ENCODE measurements at regions not wholly inside any gene's neighbourhood (a gene's known extent, or its start where the extent isn't known, plus 50 kb on each side); places are given as distances from the start of the nearest gene placed in this dataset.

DNA sequence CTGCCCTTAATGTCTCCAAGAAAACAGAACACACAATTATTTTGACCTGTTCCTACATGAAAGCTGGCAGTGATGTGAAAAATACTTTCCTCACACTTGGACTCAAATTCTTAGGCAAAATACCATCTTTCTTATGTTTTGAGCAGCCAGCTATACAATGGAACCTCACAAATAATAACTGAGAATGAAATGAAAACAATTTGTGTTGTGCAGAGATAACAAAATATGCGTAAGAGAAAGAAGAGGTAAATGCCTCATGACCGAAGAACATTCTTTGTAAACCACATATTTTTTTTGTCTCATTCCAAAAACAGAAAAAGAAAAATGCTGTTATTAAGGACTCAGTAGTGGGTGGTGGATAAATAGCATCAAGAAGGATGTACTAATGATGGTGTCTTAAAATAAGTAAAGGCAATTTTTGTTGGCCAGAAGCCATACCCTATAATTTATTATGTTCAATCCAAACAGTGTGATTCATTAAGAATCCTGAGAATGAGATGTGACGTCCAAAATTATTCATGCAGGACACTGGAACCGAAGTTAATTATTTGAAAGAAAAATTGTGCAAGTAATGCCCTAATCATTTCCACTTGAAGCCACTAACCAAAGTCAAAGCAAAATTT is 193.0 kb upstream of the NETO1 start:
- H3K27ac Mint-ChIP-seq (ENCODE audit: unreplicated experiment): no peak overlapping the region
- H3K4me3 Mint-ChIP-seq (ENCODE audit: unreplicated experiment): no peak overlapping the region
- peaks cover 4% of the 10 kb centered on the region for H3K9me3 Mint-ChIP-seq (ENCODE audit: low read depth)
- no peak for DNase-seq (ENCODE audit: low spot score)
- TF ChIP-seq, protein P1, sequence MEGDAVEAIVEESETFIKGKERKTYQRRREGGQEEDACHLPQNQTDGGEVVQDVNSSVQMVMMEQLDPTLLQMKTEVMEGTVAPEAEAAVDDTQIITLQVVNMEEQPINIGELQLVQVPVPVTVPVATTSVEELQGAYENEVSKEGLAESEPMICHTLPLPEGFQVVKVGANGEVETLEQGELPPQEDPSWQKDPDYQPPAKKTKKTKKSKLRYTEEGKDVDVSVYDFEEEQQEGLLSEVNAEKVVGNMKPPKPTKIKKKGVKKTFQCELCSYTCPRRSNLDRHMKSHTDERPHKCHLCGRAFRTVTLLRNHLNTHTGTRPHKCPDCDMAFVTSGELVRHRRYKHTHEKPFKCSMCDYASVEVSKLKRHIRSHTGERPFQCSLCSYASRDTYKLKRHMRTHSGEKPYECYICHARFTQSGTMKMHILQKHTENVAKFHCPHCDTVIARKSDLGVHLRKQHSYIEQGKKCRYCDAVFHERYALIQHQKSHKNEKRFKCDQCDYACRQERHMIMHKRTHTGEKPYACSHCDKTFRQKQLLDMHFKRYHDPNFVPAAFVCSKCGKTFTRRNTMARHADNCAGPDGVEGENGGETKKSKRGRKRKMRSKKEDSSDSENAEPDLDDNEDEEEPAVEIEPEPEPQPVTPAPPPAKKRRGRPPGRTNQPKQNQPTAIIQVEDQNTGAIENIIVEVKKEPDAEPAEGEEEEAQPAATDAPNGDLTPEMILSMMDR (IDR thresholded peaks at IDR 0.05): no peak
- no peaks in the 10 kb centered on the region for H3K36me3 Mint-ChIP-seq (ENCODE audit: low read depth)
- H3K27me3 Mint-ChIP-seq (ENCODE audit: low read depth): no peaks in the 10 kb centered on the region
- H3K4me1 Mint-ChIP-seq (ENCODE audit: low read depth): no peaks in the 10 kb centered on the region

DNA sequence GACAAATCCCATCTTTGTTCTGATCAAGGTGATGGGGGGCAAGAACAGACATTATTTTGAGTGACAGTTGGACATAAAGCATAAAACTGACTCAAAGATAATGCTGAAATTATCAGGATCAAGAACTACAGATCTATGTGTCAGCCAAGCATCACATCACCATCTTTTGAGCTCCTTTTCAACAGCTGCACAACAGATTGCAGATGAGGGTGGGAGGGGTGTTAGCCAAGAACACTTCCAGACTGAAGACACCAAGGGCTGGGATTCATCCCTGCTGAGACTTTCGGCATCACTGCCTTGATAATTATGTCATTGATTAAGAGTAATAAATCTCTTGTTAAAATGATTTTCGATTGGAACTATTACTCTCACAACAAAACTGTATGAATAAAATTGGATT is 191.5 kb upstream of the NETO1 start:
- DNase-seq (ENCODE audit: low spot score): no peak
- TF ChIP-seq, protein P1 (IDR thresholded peaks at IDR 0.05): no peak
- Mint-ChIP-seq H3K36me3 (ENCODE audit: low read depth) (no peaks in the 10 kb centered on the region), H3K27ac (ENCODE audit: unreplicated experiment) (no peak overlapping the region), H3K4me1 (ENCODE audit: low read depth) (no peaks in the 10 kb centered on the region), H3K9me3 (ENCODE audit: low read depth) (peaks cover 5% of the 10 kb centered on the region), H3K27me3 (ENCODE audit: low read depth) (no peaks in the 10 kb centered on the region), H3K4me3 (ENCODE audit: unreplicated experiment) (no peak overlapping the region)

DNA sequence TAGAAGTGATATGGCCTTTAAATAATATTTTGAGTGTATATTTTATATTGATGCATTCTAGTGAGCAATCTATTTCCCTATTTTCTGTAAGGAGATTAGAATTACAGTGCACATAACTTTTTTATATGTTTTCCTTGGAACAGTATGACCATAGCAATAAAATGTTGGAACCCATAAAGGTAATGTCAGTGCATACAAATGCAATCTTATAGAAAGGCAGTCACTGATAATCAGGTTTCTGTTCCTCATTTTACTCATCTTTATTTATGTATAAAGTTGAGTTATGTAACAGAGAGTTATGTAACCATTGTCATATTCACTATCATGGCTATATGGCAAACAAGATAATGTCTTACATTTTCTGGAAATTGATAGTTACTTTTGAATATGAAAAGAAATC is 179.9 kb upstream of the NETO1 start:
- H3K27ac Mint-ChIP-seq (ENCODE audit: unreplicated experiment): no peak overlapping the region
- TF ChIP-seq, protein P1 (IDR thresholded peaks at IDR 0.05): no peak
- no peaks in the 10 kb centered on the region for H3K36me3 Mint-ChIP-seq (ENCODE audit: low read depth)
- peaks cover 19% of the 10 kb centered on the region for H3K9me3 Mint-ChIP-seq (ENCODE audit: low read depth)
- no peak overlapping the region for H3K4me3 Mint-ChIP-seq (ENCODE audit: unreplicated experiment)
- H3K27me3 Mint-ChIP-seq (ENCODE audit: low read depth): no peaks in the 10 kb centered on the region
- H3K4me1 Mint-ChIP-seq (ENCODE audit: low read depth): no peaks in the 10 kb centered on the region
- DNase-seq (ENCODE audit: low spot score): no peak

DNA sequence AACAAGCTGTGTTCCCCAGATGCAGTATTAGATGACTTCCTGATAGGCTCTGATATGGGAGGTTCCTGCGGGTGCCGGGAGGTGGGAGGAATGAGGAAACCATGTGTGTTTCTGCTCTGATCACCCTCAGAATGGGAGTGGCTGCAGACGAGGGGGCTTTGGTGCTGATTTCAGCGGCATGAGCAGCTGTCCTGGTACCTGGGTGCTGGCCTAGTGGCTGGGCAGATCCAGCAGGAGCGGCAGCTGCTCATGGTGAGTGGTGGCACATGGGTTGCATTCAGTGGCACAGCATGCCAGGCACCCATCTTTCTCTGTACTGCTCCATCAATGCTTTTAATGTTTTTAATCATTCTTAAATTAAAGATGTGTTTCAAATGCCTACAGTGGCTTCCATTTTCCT is 177.2 kb upstream of the NETO1 start:
- H3K9me3 Mint-ChIP-seq (ENCODE audit: low read depth): peaks cover 6% of the 10 kb centered on the region
- no peak for DNase-seq (ENCODE audit: low spot score)
- H3K4me1 Mint-ChIP-seq (ENCODE audit: low read depth): no peaks in the 10 kb centered on the region
- no peaks in the 10 kb centered on the region for H3K36me3 Mint-ChIP-seq (ENCODE audit: low read depth)
- TF ChIP-seq, protein P1 (IDR thresholded peaks at IDR 0.05): no peak
- no peak overlapping the region for H3K27ac Mint-ChIP-seq (ENCODE audit: unreplicated experiment)
- H3K4me3 Mint-ChIP-seq (ENCODE audit: unreplicated experiment): no peak overlapping the region
- H3K27me3 Mint-ChIP-seq (ENCODE audit: low read depth): no peaks in the 10 kb centered on the region

DNA sequence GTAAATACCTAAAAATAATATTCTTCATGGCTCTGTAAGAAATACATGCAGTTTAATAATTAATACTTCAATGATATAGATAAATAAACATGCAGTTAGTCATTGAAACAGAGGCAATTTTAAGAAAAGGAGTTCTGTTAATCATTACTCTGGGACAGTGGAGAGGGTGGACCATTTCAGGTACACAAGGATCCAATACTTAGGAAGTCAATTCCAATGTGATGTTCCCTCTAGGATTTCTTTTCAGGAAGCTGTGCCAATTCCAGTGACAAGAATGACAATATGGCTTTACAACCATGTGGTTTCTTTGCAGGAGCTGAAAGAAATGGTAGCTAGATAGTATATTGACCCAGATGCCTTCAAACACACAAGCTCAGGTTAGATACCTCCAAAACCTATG is 175.8 kb upstream of the NETO1 start:
- no peak for DNase-seq (ENCODE audit: low spot score)
- no peak overlapping the region for H3K4me3 Mint-ChIP-seq (ENCODE audit: unreplicated experiment)
- H3K27ac Mint-ChIP-seq (ENCODE audit: unreplicated experiment): no peak overlapping the region
- TF ChIP-seq, protein P1 (IDR thresholded peaks at IDR 0.05): no peak
- peaks cover 6% of the 10 kb centered on the region for H3K9me3 Mint-ChIP-seq (ENCODE audit: low read depth)
- no peaks in the 10 kb centered on the region for H3K27me3 Mint-ChIP-seq (ENCODE audit: low read depth)
- no peaks in the 10 kb centered on the region for H3K4me1 Mint-ChIP-seq (ENCODE audit: low read depth)
- no peaks in the 10 kb centered on the region for H3K36me3 Mint-ChIP-seq (ENCODE audit: low read depth)
